Adrenal gland (tissue), 5 donors: ENCODE measurements at regions not wholly inside any gene's neighbourhood (a gene's known extent, or its start where the extent isn't known, plus 50 kb on each side); places are given as distances from the start of the nearest gene placed in this dataset.

Experiments used
- CTCF ChIP-seq, 6 experiments: fragments of 450-650 bp in 4 of 6; fragments of 200-600 bp in 2 of 6; sonication (generic) in 1 of 6; IDR thresholded peaks; 1 replicate in 5 of 6; 2 replicates in 1 of 6; pipeline versions ENCODE4 v1.5.1 to v1.8.0; 2016 to 2021; ENCODE audit warnings: antibody characterized with exemption in 6 of 6, mild to moderate bottlenecking in 2 of 6, moderate library complexity in 1 of 6
- POLR2A ChIP-seq, 2 donors: fragments of 450-650 bp; IDR thresholded peaks; one replicate each; pipeline ENCODE4 v1.6.1; 2017; ENCODE audit warnings: antibody characterized with exemption in 2 of 2, mild to moderate bottlenecking in 2 of 2, moderate library complexity in 1 of 2
- donor health status: DM: no; HTN: no; CAD: no.

- TF ChIP-seq CTCF (IDR thresholded peaks at IDR 0.05) (no peak), POLR2A (IDR thresholded peaks at IDR 0.05) (no peak)
Measured at GRCh38 chr22:22164541-22165272, 79.9 kb upstream of the VPREB1 start.
